ENCODE measurements at regions not wholly inside any gene's neighbourhood (a gene's known extent, or its start where the extent isn't known, plus 50 kb on each side); places are given as distances from the start of the nearest gene placed in this dataset.
A peak's percentile ranks its signal among the peaks of the same experiment; 100 is the strongest.

GRCh38 chr1:220983877-220984635 is 104.8 kb downstream of the HLX start:
- TF ChIP-seq, protein P1, sequence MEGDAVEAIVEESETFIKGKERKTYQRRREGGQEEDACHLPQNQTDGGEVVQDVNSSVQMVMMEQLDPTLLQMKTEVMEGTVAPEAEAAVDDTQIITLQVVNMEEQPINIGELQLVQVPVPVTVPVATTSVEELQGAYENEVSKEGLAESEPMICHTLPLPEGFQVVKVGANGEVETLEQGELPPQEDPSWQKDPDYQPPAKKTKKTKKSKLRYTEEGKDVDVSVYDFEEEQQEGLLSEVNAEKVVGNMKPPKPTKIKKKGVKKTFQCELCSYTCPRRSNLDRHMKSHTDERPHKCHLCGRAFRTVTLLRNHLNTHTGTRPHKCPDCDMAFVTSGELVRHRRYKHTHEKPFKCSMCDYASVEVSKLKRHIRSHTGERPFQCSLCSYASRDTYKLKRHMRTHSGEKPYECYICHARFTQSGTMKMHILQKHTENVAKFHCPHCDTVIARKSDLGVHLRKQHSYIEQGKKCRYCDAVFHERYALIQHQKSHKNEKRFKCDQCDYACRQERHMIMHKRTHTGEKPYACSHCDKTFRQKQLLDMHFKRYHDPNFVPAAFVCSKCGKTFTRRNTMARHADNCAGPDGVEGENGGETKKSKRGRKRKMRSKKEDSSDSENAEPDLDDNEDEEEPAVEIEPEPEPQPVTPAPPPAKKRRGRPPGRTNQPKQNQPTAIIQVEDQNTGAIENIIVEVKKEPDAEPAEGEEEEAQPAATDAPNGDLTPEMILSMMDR (conservative IDR thresholded peaks at IDR 0.05; ENCODE audit: low read depth, low read length), result peak; percentile 46; the same call in 1 of the 2 replicates
- TF ChIP-seq EZH2phosphoT487 (IDR thresholded peaks at IDR 0.05; ENCODE audit: borderline replicate concordance, low read length), result no peak

Data from PC-3 (cell line).